GM23338 (cell line): ENCODE measurements at regions not wholly inside any gene's neighbourhood (a gene's known extent, or its start where the extent isn't known, plus 50 kb on each side); places are given as distances from the start of the nearest gene placed in this dataset.
"Not testable (repeated sequence)": the region's sequence is repeated elsewhere in the genome, so short reads cannot be mapped to it uniquely, and the experiment has no call there.

Experiments used
- ATAC-seq: fragments of 200-7000 bp; cut with Tn5 transposase; 3 replicates; pipeline ENCODE4 v1.9.1; 2020
- DNase-seq: peaks from one replicate; pipeline ENCODE4 v3.0.0-alpha.2; 2015; ENCODE audit warnings: low spot score
- H2AFZ ChIP-seq: fragments of 200-600 bp; sonication (generic); 2 replicates; pipeline ENCODE4 v1.8.0; 2016; ENCODE audit warnings: antibody characterized with exemption, mild to moderate bottlenecking, moderate library complexity
- H3F3A ChIP-seq: fragments of 200-600 bp; sonication (generic); replicated peaks from 2 replicates; pipeline ENCODE4 v1.8.0; 2017; ENCODE audit warnings: antibody characterized with exemption, mixed run types, low read depth
- H3K27ac ChIP-seq: fragments of 200-600 bp; sonication (generic); 2 replicates; pipeline ENCODE4 v1.6.1; 2016; ENCODE audit warnings: low read depth
- H3K27me3 ChIP-seq: fragments of 200-600 bp; sonication (generic); 2 replicates; pipeline ENCODE4 v1.8.0; 2016; ENCODE audit warnings: mild to moderate bottlenecking, mixed run types, moderate library complexity; ENCODE audit not compliant: insufficient read depth
- H3K36me3 ChIP-seq: fragments of 200-600 bp; sonication (generic); 2 replicates; pipeline ENCODE4 v1.8.0; 2016; ENCODE audit warnings: mild to moderate bottlenecking; ENCODE audit not compliant: insufficient read depth
- H3K4me1 ChIP-seq: fragments of 200-600 bp; sonication (generic); 2 replicates; pipeline ENCODE4 v1.8.0; 2016; ENCODE audit warnings: mild to moderate bottlenecking, moderate library complexity; ENCODE audit not compliant: insufficient read depth
- H3K4me2 ChIP-seq: fragments of 200-600 bp; sonication (generic); 2 replicates; pipeline ENCODE4 v1.7.1; 2017; ENCODE audit warnings: mixed run types
- H3K4me3 ChIP-seq: fragments of 200-600 bp; sonication (generic); 2 replicates; pipeline ENCODE4 v1.6.1; 2016; ENCODE audit warnings: mixed run types
- H3K79me2 ChIP-seq: fragments of 200-600 bp; sonication (generic); replicated peaks from 2 replicates; pipeline ENCODE4 v1.8.0; 2017; ENCODE audit warnings: mild to moderate bottlenecking; ENCODE audit not compliant: insufficient read depth
- H3K9me2 ChIP-seq: fragments of 200-600 bp; sonication (generic); 2 replicates; pipeline ENCODE4 v1.8.0; 2017; ENCODE audit not compliant: insufficient read depth
- H4K20me1 ChIP-seq: fragments of 200-600 bp; sonication (generic); replicated peaks from 2 replicates; pipeline ENCODE4 v1.8.0; 2017; ENCODE audit warnings: mild to moderate bottlenecking; ENCODE audit not compliant: insufficient read depth
- H3K27ac Mint-ChIP-seq: 2 replicates; pipeline ENCODE4 v1.8.0; 2020; ENCODE audit warnings: inconsistent platforms, mild to moderate bottlenecking, moderate library complexity, mixed read lengths
- H3K27me3 Mint-ChIP-seq: 3 replicates; pipeline ENCODE4 v1.8.0; 2022; ENCODE audit warnings: low read depth, mild to moderate bottlenecking, moderate library complexity, mixed read lengths, inconsistent platforms; ENCODE audit not compliant: insufficient read depth, poor library complexity
- H3K36me3 Mint-ChIP-seq: 3 replicates; pipeline ENCODE4 v1.8.0; 2021; ENCODE audit warnings: low read depth, mild to moderate bottlenecking, inconsistent platforms, moderate library complexity, mixed read lengths
- H3K4me1 Mint-ChIP-seq: 3 replicates; pipeline ENCODE4 v1.8.0; 2020; ENCODE audit warnings: mild to moderate bottlenecking, inconsistent platforms, mixed read lengths
- H3K4me3 Mint-ChIP-seq: 3 replicates; pipeline ENCODE4 v1.8.0; 2021; ENCODE audit warnings: moderate library complexity, mild to moderate bottlenecking, inconsistent platforms, mixed read lengths
- H3K9me3 Mint-ChIP-seq: 3 replicates; pipeline ENCODE4 v1.8.0; 2020; ENCODE audit warnings: moderate library complexity, mild to moderate bottlenecking, inconsistent platforms, mixed read lengths
- CREB1 ChIP-seq: fragments of 250-450 bp; sonication (Bioruptor Pico); IDR thresholded peaks from 2 replicates; pipeline ENCODE4 v1.5.0; 2020; ENCODE audit warnings: low read depth, mild to moderate bottlenecking, moderate library complexity
- EZH2 ChIP-seq: fragments of 200-600 bp; sonication (generic); IDR thresholded peaks from one replicate; pipeline ENCODE4 v1.8.0; 2017; ENCODE audit warnings: antibody characterized with exemption, mild to moderate bottlenecking, low read depth; ENCODE audit not compliant: unreplicated experiment
- EZH2phosphoT487 ChIP-seq: fragments of 200-600 bp; sonication (generic); IDR thresholded peaks from one replicate; pipeline ENCODE4 v1.8.1; 2018; ENCODE audit warnings: antibody characterized with exemption; ENCODE audit not compliant: unreplicated experiment
- JUNB ChIP-seq: IDR thresholded peaks from one replicate; pipeline ENCODE4 v1.6.1; 2016; ENCODE audit warnings: antibody characterized with exemption; ENCODE audit not compliant: unreplicated experiment
- NANOG ChIP-seq: IDR thresholded peaks from 2 replicates; pipeline ENCODE4 v1.6.1; 2016; ENCODE audit warnings: antibody characterized with exemption, borderline replicate concordance
- POLR2AphosphoS5 ChIP-seq: IDR thresholded peaks from 2 replicates; pipeline ENCODE4 v1.6.1; 2016; ENCODE audit warnings: antibody characterized with exemption, low read depth
- STAT1 ChIP-seq: IDR thresholded peaks from one replicate; pipeline ENCODE4 v1.6.1; 2016; ENCODE audit warnings: antibody characterized with exemption; ENCODE audit not compliant: unreplicated experiment
- ZNF114 ChIP-seq: fragments of 250-450 bp; sonication (Bioruptor Pico); IDR thresholded peaks from 2 replicates; pipeline ENCODE4 v1.5.0; 2020; ENCODE audit warnings: mild to moderate bottlenecking, moderate library complexity
- ZNF331 ChIP-seq: fragments of 250-450 bp; sonication (Bioruptor Pico); IDR thresholded peaks from 2 replicates; pipeline ENCODE4 v1.5.0; 2020; ENCODE audit warnings: low read depth, mild to moderate bottlenecking, moderate library complexity
- TF ChIP-seq, protein P1 (sequence below): IDR thresholded peaks from one replicate; pipeline ENCODE4 v1.6.1; 2018; ENCODE audit warnings: antibody characterized with exemption; ENCODE audit not compliant: unreplicated experiment
- TF ChIP-seq, protein P2 (sequence below), 2 experiments: fragments of 200-600 bp in 1 of 2; sonication (generic) in 1 of 2; conservative IDR thresholded peaks; 2 replicates each; pipeline versions ENCODE4 v1.5.1 to v1.6.1; 2016 to 2017; ENCODE audit warnings: antibody characterized with exemption in 2 of 2, low read depth in 2 of 2, mild to moderate bottlenecking in 2 of 2, moderate library complexity in 1 of 2
- TF ChIP-seq, protein P3 (sequence below): fragments of 250-450 bp; sonication (Bioruptor Pico); IDR thresholded peaks from 2 replicates; pipeline ENCODE4 v1.5.0; 2020; ENCODE audit warnings: mild to moderate bottlenecking, moderate library complexity

DNA sequence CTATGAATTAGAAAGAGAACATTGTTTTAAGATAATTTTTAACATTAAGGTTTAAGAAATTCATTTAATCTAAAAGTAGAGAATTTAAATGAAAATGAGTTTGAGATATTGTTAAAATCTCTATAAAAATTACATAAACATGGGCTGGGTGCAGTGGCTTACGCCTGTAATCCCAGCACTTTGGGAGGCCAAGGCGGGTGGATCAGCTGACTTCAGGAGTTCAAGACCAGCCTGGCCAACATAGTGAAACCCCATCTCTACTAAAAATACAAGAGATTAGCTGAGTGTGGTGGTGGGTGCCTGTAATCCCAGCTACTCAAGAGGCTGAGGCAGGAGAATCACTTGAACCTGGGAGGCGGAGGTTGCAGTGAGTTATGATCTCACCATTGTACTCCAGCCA, 1379.6 kb downstream of the NCAM2 start:
- not testable (repeated sequence) for H3K27me3 Mint-ChIP-seq, H3K4me3 Mint-ChIP-seq, ATAC-seq, H3K36me3 Mint-ChIP-seq, H3K4me3 ChIP-seq, H3K27ac ChIP-seq, H3K4me1 ChIP-seq, H3K9me3 Mint-ChIP-seq, DNase-seq, H3K36me3 ChIP-seq, H3F3A ChIP-seq, H3K79me2 ChIP-seq, H3K27ac Mint-ChIP-seq, H3K4me2 ChIP-seq, H3K9me2 ChIP-seq, H2AFZ ChIP-seq, H4K20me1 ChIP-seq
- peaks cover 13% of the 10 kb centered on the region; the same call in 1 of the 2 replicates for H3K27me3 ChIP-seq
- H3K4me1 Mint-ChIP-seq = peaks cover 12% of the 10 kb centered on the region

GRCh38 chr21:22393324-22393723, 1395.1 kb downstream of the NCAM2 start:
- DNase-seq = no peak

More at GRCh38 chr21:22393324-22393723, 1395.1 kb downstream of the NCAM2 start:
- no peak overlapping the region for H3K27ac ChIP-seq
- H2AFZ ChIP-seq = no peak overlapping the region
- no peak overlapping the region for H3K4me3 Mint-ChIP-seq
- no peaks in the 10 kb centered on the region for H3F3A ChIP-seq
- no peak overlapping the region for H3K4me3 ChIP-seq
- no peaks in the 10 kb centered on the region for H3K36me3 ChIP-seq
- H3K4me1 Mint-ChIP-seq = 0 out of 3 replicates have a peak, but pooled peaks cover 3% of the 10 kb centered on the region
- H3K79me2 ChIP-seq = no peaks in the 10 kb centered on the region
- no peaks in the 10 kb centered on the region for H3K27me3 ChIP-seq
- TF ChIP-seq EZH2 = no peak
- TF ChIP-seq STAT1 = no peak
- TF ChIP-seq EZH2phosphoT487 = no peak
- no peak for TF ChIP-seq CREB1
- TF ChIP-seq, protein P1, sequence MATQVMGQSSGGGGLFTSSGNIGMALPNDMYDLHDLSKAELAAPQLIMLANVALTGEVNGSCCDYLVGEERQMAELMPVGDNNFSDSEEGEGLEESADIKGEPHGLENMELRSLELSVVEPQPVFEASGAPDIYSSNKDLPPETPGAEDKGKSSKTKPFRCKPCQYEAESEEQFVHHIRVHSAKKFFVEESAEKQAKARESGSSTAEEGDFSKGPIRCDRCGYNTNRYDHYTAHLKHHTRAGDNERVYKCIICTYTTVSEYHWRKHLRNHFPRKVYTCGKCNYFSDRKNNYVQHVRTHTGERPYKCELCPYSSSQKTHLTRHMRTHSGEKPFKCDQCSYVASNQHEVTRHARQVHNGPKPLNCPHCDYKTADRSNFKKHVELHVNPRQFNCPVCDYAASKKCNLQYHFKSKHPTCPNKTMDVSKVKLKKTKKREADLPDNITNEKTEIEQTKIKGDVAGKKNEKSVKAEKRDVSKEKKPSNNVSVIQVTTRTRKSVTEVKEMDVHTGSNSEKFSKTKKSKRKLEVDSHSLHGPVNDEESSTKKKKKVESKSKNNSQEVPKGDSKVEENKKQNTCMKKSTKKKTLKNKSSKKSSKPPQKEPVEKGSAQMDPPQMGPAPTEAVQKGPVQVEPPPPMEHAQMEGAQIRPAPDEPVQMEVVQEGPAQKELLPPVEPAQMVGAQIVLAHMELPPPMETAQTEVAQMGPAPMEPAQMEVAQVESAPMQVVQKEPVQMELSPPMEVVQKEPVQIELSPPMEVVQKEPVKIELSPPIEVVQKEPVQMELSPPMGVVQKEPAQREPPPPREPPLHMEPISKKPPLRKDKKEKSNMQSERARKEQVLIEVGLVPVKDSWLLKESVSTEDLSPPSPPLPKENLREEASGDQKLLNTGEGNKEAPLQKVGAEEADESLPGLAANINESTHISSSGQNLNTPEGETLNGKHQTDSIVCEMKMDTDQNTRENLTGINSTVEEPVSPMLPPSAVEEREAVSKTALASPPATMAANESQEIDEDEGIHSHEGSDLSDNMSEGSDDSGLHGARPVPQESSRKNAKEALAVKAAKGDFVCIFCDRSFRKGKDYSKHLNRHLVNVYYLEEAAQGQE = no peak
- TF ChIP-seq JUNB = no peak
- no peak for TF ChIP-seq POLR2AphosphoS5
- TF ChIP-seq, protein P2, sequence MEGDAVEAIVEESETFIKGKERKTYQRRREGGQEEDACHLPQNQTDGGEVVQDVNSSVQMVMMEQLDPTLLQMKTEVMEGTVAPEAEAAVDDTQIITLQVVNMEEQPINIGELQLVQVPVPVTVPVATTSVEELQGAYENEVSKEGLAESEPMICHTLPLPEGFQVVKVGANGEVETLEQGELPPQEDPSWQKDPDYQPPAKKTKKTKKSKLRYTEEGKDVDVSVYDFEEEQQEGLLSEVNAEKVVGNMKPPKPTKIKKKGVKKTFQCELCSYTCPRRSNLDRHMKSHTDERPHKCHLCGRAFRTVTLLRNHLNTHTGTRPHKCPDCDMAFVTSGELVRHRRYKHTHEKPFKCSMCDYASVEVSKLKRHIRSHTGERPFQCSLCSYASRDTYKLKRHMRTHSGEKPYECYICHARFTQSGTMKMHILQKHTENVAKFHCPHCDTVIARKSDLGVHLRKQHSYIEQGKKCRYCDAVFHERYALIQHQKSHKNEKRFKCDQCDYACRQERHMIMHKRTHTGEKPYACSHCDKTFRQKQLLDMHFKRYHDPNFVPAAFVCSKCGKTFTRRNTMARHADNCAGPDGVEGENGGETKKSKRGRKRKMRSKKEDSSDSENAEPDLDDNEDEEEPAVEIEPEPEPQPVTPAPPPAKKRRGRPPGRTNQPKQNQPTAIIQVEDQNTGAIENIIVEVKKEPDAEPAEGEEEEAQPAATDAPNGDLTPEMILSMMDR (conservative IDR thresholded peaks at IDR 0.05; ENCODE audit: low read depth in 2 of 2) = no peak
- TF ChIP-seq, protein P3, sequence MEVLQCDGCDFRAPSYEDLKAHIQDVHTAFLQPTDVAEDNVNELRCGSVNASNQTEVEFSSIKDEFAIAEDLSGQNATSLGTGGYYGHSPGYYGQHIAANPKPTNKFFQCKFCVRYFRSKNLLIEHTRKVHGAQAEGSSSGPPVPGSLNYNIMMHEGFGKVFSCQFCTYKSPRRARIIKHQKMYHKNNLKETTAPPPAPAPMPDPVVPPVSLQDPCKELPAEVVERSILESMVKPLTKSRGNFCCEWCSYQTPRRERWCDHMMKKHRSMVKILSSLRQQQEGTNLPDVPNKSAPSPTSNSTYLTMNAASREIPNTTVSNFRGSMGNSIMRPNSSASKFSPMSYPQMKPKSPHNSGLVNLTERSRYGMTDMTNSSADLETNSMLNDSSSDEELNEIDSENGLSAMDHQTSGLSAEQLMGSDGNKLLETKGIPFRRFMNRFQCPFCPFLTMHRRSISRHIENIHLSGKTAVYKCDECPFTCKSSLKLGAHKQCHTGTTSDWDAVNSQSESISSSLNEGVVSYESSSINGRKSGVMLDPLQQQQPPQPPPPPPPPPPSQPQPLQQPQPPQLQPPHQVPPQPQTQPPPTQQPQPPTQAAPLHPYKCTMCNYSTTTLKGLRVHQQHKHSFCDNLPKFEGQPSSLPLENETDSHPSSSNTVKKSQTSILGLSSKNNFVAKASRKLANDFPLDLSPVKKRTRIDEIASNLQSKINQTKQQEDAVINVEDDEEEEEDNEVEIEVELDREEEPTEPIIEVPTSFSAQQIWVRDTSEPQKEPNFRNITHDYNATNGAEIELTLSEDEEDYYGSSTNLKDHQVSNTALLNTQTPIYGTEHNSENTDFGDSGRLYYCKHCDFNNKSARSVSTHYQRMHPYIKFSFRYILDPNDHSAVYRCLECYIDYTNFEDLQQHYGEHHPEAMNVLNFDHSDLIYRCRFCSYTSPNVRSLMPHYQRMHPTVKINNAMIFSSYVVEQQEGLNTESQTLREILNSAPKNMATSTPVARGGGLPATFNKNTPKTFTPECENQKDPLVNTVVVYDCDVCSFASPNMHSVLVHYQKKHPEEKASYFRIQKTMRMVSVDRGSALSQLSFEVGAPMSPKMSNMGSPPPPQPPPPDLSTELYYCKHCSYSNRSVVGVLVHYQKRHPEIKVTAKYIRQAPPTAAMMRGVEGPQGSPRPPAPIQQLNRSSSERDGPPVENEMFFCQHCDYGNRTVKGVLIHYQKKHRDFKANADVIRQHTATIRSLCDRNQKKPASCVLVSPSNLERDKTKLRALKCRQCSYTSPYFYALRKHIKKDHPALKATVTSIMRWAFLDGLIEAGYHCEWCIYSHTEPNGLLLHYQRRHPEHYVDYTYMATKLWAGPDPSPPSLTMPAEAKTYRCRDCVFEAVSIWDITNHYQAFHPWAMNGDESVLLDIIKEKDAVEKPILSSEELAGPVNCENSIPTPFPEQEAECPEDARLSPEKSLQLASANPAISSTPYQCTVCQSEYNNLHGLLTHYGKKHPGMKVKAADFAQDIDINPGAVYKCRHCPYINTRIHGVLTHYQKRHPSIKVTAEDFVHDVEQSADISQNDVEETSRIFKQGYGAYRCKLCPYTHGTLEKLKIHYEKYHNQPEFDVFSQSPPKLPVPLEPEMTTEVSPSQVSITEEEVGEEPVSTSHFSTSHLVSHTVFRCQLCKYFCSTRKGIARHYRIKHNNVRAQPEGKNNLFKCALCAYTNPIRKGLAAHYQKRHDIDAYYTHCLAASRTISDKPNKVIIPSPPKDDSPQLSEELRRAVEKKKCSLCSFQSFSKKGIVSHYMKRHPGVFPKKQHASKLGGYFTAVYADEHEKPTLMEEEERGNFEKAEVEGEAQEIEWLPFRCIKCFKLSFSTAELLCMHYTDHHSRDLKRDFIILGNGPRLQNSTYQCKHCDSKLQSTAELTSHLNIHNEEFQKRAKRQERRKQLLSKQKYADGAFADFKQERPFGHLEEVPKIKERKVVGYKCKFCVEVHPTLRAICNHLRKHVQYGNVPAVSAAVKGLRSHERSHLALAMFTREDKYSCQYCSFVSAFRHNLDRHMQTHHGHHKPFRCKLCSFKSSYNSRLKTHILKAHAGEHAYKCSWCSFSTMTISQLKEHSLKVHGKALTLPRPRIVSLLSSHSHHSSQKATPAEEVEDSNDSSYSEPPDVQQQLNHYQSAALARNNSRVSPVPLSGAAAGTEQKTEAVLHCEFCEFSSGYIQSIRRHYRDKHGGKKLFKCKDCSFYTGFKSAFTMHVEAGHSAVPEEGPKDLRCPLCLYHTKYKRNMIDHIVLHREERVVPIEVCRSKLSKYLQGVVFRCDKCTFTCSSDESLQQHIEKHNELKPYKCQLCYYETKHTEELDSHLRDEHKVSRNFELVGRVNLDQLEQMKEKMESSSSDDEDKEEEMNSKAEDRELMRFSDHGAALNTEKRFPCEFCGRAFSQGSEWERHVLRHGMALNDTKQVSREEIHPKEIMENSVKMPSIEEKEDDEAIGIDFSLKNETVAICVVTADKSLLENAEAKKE = no peak
- TF ChIP-seq ZNF114 (CRISPR knock-in tag) = no peak
- no peak for TF ChIP-seq NANOG
- no peak for TF ChIP-seq ZNF331 (CRISPR knock-in tag)
- no peaks in the 10 kb centered on the region for H3K36me3 Mint-ChIP-seq
- H3K27ac Mint-ChIP-seq = no peak overlapping the region
- ATAC-seq = no peak
- no peaks in the 10 kb centered on the region for H3K4me1 ChIP-seq
- H3K4me2 ChIP-seq = no peak overlapping the region
- H3K9me3 Mint-ChIP-seq = peaks cover 4% of the 10 kb centered on the region; the same call in 1 of the 3 replicates
- H3K9me2 ChIP-seq = no peaks in the 10 kb centered on the region; the same call in 1 of the 2 replicates
- H4K20me1 ChIP-seq = no peaks in the 10 kb centered on the region
- no peaks in the 10 kb centered on the region for H3K27me3 Mint-ChIP-seq
